Caco-2 (cell line): ENCODE measurements at regions not wholly inside any gene's neighbourhood (a gene's known extent, or its start where the extent isn't known, plus 50 kb on each side); places are given as distances from the start of the nearest gene placed in this dataset.

Source experiments
- BruUV-seq: library from RNA; stranded (reverse); fragments of 400-500 nt; replicated peaks from 2 replicates; lab custom pipeline; 2021; lab: Mats Ljungman, UMichigan
- CTCF ChIA-PET: fragments of 300-600 bp; sonication (Branson Sonifier 250); formaldehyde crosslinking; loops from one replicate; lab custom pipeline; 2022; ENCODE audit warnings: antibody characterized with exemption; lab: Charles Lee
- POLR2A ChIA-PET: fragments of 300-600 bp; sonication (Branson Sonifier 250); formaldehyde crosslinking; loops from one replicate; lab custom pipeline; 2022; ENCODE audit warnings: antibody characterized with exemption; lab: Charles Lee
- DNase-seq, 2 experiments: peaks; one replicate each; pipeline versions ENCODE4 v3.0.0 to v3.0.0-alpha.2; 2020 to 2022
- H3K27me3 ChIP-seq: replicated peaks from 2 replicates; pipeline ENCODE4 v1.6.0; 2011; ENCODE audit warnings: low read length; ENCODE audit not compliant: control insufficient read depth, insufficient read depth
- H3K36me3 ChIP-seq: 2 replicates; pipeline ENCODE4 v1.5.1; 2011; ENCODE audit warnings: low read length; ENCODE audit not compliant: control insufficient read depth, insufficient read depth
- H3K4me1 ChIP-seq: fragments of 250-450 bp; sonication (Bioruptor Pico); 2 replicates; pipeline ENCODE4 v1.5.1; 2020; ENCODE audit warnings: mild to moderate bottlenecking
- H3K4me3 ChIP-seq: 2 replicates; pipeline ENCODE4 v1.5.1; 2011; ENCODE audit warnings: low read depth, mild to moderate bottlenecking, control low read depth, low read length
- H3K9me3 ChIP-seq: fragments of 250-450 bp; sonication (Bioruptor Pico); 2 replicates; pipeline ENCODE4 v1.5.1; 2020; ENCODE audit warnings: mild to moderate bottlenecking, moderate library complexity
- H3K27ac Mint-ChIP-seq: one replicate; pipeline ENCODE4 v1.8.0; 2022; ENCODE audit warnings: mixed read lengths; ENCODE audit not compliant: unreplicated experiment
- H3K27me3 Mint-ChIP-seq: one replicate; pipeline ENCODE4 v1.8.0; 2022; ENCODE audit warnings: mixed read lengths; ENCODE audit not compliant: insufficient read depth, unreplicated experiment
- H3K36me3 Mint-ChIP-seq: one replicate; pipeline ENCODE4 v1.8.0; 2022; ENCODE audit warnings: mild to moderate bottlenecking, mixed read lengths; ENCODE audit not compliant: insufficient read depth, unreplicated experiment
- H3K4me1 Mint-ChIP-seq: one replicate; pipeline ENCODE4 v1.8.0; 2022; ENCODE audit warnings: low read depth, mixed read lengths; ENCODE audit not compliant: unreplicated experiment
- H3K4me3 Mint-ChIP-seq: one replicate; pipeline ENCODE4 v1.8.0; 2022; ENCODE audit warnings: mild to moderate bottlenecking, moderate library complexity, mixed read lengths; ENCODE audit not compliant: unreplicated experiment
- H3K9me3 Mint-ChIP-seq: one replicate; pipeline ENCODE4 v1.8.0; 2022; ENCODE audit warnings: mixed read lengths; ENCODE audit not compliant: unreplicated experiment
- CTCF ChIP-seq, 2 experiments: fragments of 200-600 bp in 1 of 2; IDR thresholded peaks; 1 replicate in 1 of 2; 2 replicates in 1 of 2; pipeline versions ENCODE4 v1.5.1 to v1.8.0; 2011 to 2022; ENCODE audit warnings: antibody characterized with exemption in 1 of 2, control low read depth in 1 of 2, inconsistent platforms in 1 of 2, low read depth in 1 of 2, low read length in 1 of 2, mild to moderate bottlenecking in 1 of 2, moderate library complexity in 1 of 2; ENCODE audit not compliant: insufficient read depth in 1 of 2, severe bottlenecking in 1 of 2, unreplicated experiment in 1 of 2
- intact Hi-C: fragments of 100-400 bp; cut with micrococcal nuclease; formaldehyde crosslinking; loops from one replicate; pipeline ENCODE4 v1.10.0; 2022; ENCODE audit not compliant: unreplicated experiment

GRCh38 chr6:40176152-40176551 is 241.9 kb upstream of the MOCS1 start:
- Histone ChIP-seq H3K4me3 (no peak overlapping the region), H3K36me3 (no peaks in the 10 kb centered on the region), H3K27me3 (no peaks in the 10 kb centered on the region), H3K9me3 (no peaks in the 10 kb centered on the region), H3K4me1 (no peaks in the 10 kb centered on the region)
- POLR2A ChIA-PET: no interaction called here
- Mint-ChIP-seq H3K4me3 (no peak overlapping the region), H3K27ac (no peak overlapping the region), H3K9me3 (no peaks in the 10 kb centered on the region), H3K4me1 (no peaks in the 10 kb centered on the region), H3K27me3 (peaks cover 22% of the 10 kb centered on the region), H3K36me3 (no peaks in the 10 kb centered on the region)
- CTCF ChIA-PET: no interaction called here
- TF ChIP-seq CTCF (IDR thresholded peaks at IDR 0.05; ENCODE audit: insufficient read depth in 1 of 2, low read depth in 1 of 2, low read length in 1 of 2, severe bottlenecking in 1 of 2, unreplicated experiment in 1 of 2): no peak
- intact Hi-C loops: no loop called here
- DNase-seq: no peak
- no TSS peak for BruUV-seq

GRCh38 chr6:40172272-40172671 is 238.0 kb upstream of the MOCS1 start:
- intact Hi-C loops: no loop called here
- POLR2A ChIA-PET: no interaction called here
- H3K9me3 Mint-ChIP-seq: no peaks in the 10 kb centered on the region

GRCh38 chr6:40171343-40171742 is 237.1 kb upstream of the MOCS1 start:
- Mint-ChIP-seq H3K9me3 (no peaks in the 10 kb centered on the region), H3K4me3 (no peak overlapping the region), H3K27me3 (peaks cover 21% of the 10 kb centered on the region), H3K4me1 (no peaks in the 10 kb centered on the region), H3K36me3 (no peaks in the 10 kb centered on the region), H3K27ac (no peak overlapping the region)
- Histone ChIP-seq H3K4me1 (no peaks in the 10 kb centered on the region), H3K36me3 (no peaks in the 10 kb centered on the region), H3K4me3 (no peak overlapping the region), H3K9me3 (no peaks in the 10 kb centered on the region), H3K27me3 (no peaks in the 10 kb centered on the region)
- ChIA-PET POLR2A (no interaction called here), CTCF (no interaction called here)
- DNase-seq: no peak
- no TSS peak for BruUV-seq
- no peak for TF ChIP-seq CTCF (IDR thresholded peaks at IDR 0.05; ENCODE audit: insufficient read depth in 1 of 2, low read depth in 1 of 2, low read length in 1 of 2, severe bottlenecking in 1 of 2, unreplicated experiment in 1 of 2)
- intact Hi-C loops: no loop called here

More at GRCh38 chr6:40172272-40172671, 238.0 kb upstream of the MOCS1 start:
- no TSS peak for BruUV-seq
- CTCF ChIA-PET: interaction anchor here (0.6 kb wide), 1 partner anchor 149 kb away, joined by 3 read pairs; no protein-coding TSS in a partner anchor
- H3K9me3 ChIP-seq: no peaks in the 10 kb centered on the region
- TF ChIP-seq CTCF (IDR thresholded peaks at IDR 0.05; ENCODE audit: insufficient read depth in 1 of 2, low read depth in 1 of 2, low read length in 1 of 2, severe bottlenecking in 1 of 2, unreplicated experiment in 1 of 2): no peak
- H3K4me1 ChIP-seq: no peaks in the 10 kb centered on the region
- no peak for DNase-seq
- H3K27me3 ChIP-seq: no peaks in the 10 kb centered on the region
- peaks cover 29% of the 10 kb centered on the region for H3K27me3 Mint-ChIP-seq
- no peak overlapping the region for H3K27ac Mint-ChIP-seq
- no peaks in the 10 kb centered on the region for H3K4me1 Mint-ChIP-seq
- no peak overlapping the region for H3K4me3 ChIP-seq
- H3K4me3 Mint-ChIP-seq: no peak overlapping the region
- H3K36me3 ChIP-seq: no peaks in the 10 kb centered on the region
- H3K36me3 Mint-ChIP-seq: no peaks in the 10 kb centered on the region
